ENCODE measurements at regions not wholly inside any gene's neighbourhood (a gene's known extent, or its start where the extent isn't known, plus 50 kb on each side); places are given as distances from the start of the nearest gene placed in this dataset.

DNA sequence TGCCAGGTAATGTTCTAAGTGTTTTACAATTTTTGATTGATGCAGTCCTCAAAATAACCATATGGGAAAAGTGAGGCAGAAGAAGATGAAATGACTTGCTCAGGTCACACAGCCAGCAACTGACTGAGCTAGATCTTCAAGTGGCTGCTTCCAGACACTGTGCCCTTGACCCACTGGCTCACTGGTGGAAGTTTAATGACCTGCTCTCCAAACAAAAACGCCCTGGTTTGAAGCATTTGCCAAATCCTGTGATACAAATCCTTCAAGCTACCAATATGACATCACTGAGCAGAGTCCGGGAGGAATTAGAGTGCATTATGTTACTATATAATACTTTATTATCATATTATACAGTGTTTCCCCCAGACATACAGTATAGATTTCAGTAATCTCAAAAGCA, 459.4 kb downstream of the GADD45G start:
- ATAC-seq (peak; percentile 81), DNase-seq (no peak)
- Histone ChIP-seq H3K4me1 (no peaks in the 10 kb centered on the region), H3K27me3 (no peaks in the 10 kb centered on the region), H3K27ac (no peak overlapping the region), H3K36me3 (no peaks in the 10 kb centered on the region), H3K9me3 (no peaks in the 10 kb centered on the region), H3K4me3 (no peak overlapping the region)
- intact Hi-C loops (cut with DNase I), result no loop called here
- TF ChIP-seq, protein P1, sequence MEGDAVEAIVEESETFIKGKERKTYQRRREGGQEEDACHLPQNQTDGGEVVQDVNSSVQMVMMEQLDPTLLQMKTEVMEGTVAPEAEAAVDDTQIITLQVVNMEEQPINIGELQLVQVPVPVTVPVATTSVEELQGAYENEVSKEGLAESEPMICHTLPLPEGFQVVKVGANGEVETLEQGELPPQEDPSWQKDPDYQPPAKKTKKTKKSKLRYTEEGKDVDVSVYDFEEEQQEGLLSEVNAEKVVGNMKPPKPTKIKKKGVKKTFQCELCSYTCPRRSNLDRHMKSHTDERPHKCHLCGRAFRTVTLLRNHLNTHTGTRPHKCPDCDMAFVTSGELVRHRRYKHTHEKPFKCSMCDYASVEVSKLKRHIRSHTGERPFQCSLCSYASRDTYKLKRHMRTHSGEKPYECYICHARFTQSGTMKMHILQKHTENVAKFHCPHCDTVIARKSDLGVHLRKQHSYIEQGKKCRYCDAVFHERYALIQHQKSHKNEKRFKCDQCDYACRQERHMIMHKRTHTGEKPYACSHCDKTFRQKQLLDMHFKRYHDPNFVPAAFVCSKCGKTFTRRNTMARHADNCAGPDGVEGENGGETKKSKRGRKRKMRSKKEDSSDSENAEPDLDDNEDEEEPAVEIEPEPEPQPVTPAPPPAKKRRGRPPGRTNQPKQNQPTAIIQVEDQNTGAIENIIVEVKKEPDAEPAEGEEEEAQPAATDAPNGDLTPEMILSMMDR (IDR thresholded peaks at IDR 0.05), result no peak

DNA sequence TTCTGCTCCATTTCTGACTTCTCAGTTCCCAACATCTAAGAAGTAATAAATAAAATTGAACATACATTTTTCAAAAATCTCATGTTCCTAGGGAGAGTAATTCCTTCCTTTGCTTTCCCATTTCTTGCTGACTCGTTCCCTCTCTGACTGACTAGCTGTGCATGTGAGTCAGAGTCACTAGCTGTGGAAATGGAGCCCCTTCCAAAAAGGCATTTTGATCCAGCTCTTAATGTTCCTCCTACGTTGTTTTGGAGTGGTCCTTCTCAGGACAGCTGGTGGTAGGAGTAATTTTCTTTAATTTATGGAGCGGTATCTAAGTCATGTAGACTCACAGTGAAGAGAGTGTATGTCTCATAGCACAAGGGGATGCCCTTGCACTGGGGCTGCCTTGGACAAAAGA, 460.2 kb downstream of the GADD45G start:
- DNase-seq, result no peak
- Histone ChIP-seq H3K27me3 (no peaks in the 10 kb centered on the region), H3K27ac (no peak overlapping the region), H3K4me1 (no peaks in the 10 kb centered on the region), H3K4me3 (no peak overlapping the region), H3K36me3 (no peaks in the 10 kb centered on the region), H3K9me3 (no peaks in the 10 kb centered on the region)
- TF ChIP-seq, protein P1 (IDR thresholded peaks at IDR 0.05), result no peak
- intact Hi-C loops (cut with DNase I), result no loop called here
- peak; percentile 14 for ATAC-seq

DNA sequence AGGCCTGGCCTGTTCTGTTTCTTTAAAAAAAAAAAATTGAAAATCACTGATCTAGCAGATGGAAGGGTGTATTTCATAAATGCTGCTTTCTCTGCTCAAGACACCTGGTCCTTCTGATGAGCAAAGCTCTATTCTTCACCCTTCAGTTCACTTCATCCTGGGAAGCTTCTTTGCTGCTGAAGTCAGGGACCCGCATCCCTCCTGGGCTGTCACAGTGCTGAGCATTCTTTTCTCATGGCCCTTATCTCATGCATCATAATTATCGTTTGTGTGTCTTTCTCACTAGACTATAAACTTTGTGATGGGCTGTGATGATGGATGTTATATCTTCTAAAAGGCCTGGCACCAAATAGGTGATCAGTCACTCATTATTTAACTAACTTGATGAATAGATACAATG, 461.0 kb downstream of the GADD45G start:
- DNase-seq (no peak), ATAC-seq (no peak)
- intact Hi-C loops (cut with DNase I), result no loop called here
- no peak overlapping the region for H3K27ac ChIP-seq
- no peaks in the 10 kb centered on the region for H3K9me3 ChIP-seq
- H3K36me3 ChIP-seq, result no peaks in the 10 kb centered on the region
- TF ChIP-seq, protein P1 (IDR thresholded peaks at IDR 0.05), result no peak
- H3K4me3 ChIP-seq, result no peak overlapping the region
- no peaks in the 10 kb centered on the region for H3K4me1 ChIP-seq
- no peaks in the 10 kb centered on the region for H3K27me3 ChIP-seq

DNA sequence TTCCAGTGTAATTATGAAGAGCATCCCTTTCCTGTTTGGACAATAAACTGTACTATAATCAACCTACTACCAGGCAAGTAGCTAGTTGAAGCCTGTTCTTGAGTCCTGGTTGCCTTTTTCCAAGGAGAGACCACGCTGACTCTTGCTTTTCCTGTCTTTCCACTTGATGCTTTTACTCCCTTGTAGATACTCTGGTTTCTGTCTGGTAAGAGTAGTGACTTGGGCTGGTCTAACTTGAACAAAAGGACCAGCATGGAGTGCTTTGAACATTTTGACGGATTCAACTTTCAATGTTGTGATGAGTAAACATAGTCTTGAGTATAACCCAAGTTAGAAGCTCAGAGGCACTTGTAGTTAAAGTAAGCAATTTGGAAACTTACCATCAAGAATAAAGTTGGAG, 464.3 kb downstream of the GADD45G start:
- no peak overlapping the region for H3K27ac ChIP-seq
- DNase-seq, result peak in 2 of 4 donors; percentile 12 to 48
- H3K4me3 ChIP-seq, result no peak overlapping the region
- intact Hi-C loops (cut with DNase I), result no loop called here
- H3K36me3 ChIP-seq, result no peaks in the 10 kb centered on the region
- TF ChIP-seq, protein P1 (IDR thresholded peaks at IDR 0.05), result no peak
- ATAC-seq, result peak; percentile 77
- no peaks in the 10 kb centered on the region for H3K27me3 ChIP-seq
- no peaks in the 10 kb centered on the region for H3K4me1 ChIP-seq
- no peaks in the 10 kb centered on the region for H3K9me3 ChIP-seq

DNA sequence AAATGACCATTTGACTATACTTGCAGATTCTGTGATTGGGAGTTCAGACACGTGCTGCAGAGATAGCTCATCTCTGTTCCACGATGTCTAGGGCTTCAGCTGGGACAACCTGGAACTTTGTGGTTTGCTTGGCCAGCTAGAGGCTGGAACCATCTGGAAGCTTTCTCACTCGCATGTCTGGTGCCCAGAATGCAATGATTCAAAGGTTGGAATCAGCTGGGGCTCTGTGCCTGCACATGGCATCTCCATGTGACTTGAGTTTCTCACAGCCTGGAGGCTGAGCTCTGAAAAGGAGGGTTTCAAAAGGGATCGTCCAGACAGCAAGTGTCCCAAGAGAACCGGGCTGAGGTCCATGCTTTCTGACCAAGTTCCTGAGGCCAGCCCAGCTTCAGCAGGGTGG, 465.2 kb downstream of the GADD45G start:
- H3K4me1 ChIP-seq, result no peaks in the 10 kb centered on the region
- H3K9me3 ChIP-seq, result no peaks in the 10 kb centered on the region
- no peaks in the 10 kb centered on the region for H3K27me3 ChIP-seq
- no peaks in the 10 kb centered on the region for H3K36me3 ChIP-seq
- TF ChIP-seq, protein P1 (IDR thresholded peaks at IDR 0.05), result no peak
- no peak overlapping the region for H3K27ac ChIP-seq
- intact Hi-C loops (cut with DNase I), result no loop called here
- DNase-seq (no peak), ATAC-seq (no peak)
- no peak overlapping the region for H3K4me3 ChIP-seq
